Endothelial cell of umbilical vein (primary cell): ENCODE measurements at regions not wholly inside any gene's neighbourhood (a gene's known extent, or its start where the extent isn't known, plus 50 kb on each side); places are given as distances from the start of the nearest gene placed in this dataset.

ENCODE experiments used
- BruUV-seq: library from RNA; stranded (reverse); fragments of 400-500 nt; replicated peaks from 2 replicates; lab custom pipeline; 2021; lab: Mats Ljungman, UMichigan
- CTCF ChIA-PET: fragments of 300-600, 350-600 bp; sonication (Branson Sonifier 250); formaldehyde crosslinking; loops from one replicate; lab custom pipeline; 2021; ENCODE audit warnings: antibody characterized with exemption, inconsistent platforms; lab: Charles Lee
- POLR2A ChIA-PET: fragments of 300-600, 350-600 bp; sonication (Branson Sonifier 250); formaldehyde crosslinking; loops from one replicate; lab custom pipeline; 2021; ENCODE audit warnings: antibody characterized with exemption, inconsistent platforms; lab: Charles Lee
- DNase-seq: peaks from one replicate; pipeline ENCODE4 v3.0.0-alpha.2; 2011; ENCODE audit warnings: low read depth, low spot score
- FAIRE-seq: peaks from 2 replicates; lab custom pipeline; 2011; peaks lifted over from hg19 to GRCh38; lab: Jason Lieb, UNC
- H2AFZ ChIP-seq: 2 replicates; pipeline ENCODE4 v1.6.0; 2012; ENCODE audit warnings: low read depth, low read length, control low read depth, inconsistent platforms
- H3K27ac ChIP-seq: 2 replicates; pipeline ENCODE4 v1.5.1; 2011; ENCODE audit warnings: low read depth, mild to moderate bottlenecking, control low read depth, low read length, moderate library complexity; ENCODE audit not compliant: insufficient read depth
- H3K27me3 ChIP-seq, 2 experiments: 2 replicates each; pipeline versions ENCODE4 v1.6.0 to v1.6.1; 2011; ENCODE audit warnings: low read length in 2 of 2, mixed read lengths in 1 of 2; ENCODE audit not compliant: control insufficient read depth in 2 of 2, insufficient read depth in 2 of 2
- H3K36me3 ChIP-seq, 2 experiments: 2 replicates in 1 of 2; 3 replicates in 1 of 2; pipeline ENCODE4 v1.5.1; 2011; ENCODE audit warnings: low read length in 2 of 2, mild to moderate bottlenecking in 1 of 2, moderate library complexity in 1 of 2; ENCODE audit not compliant: control insufficient read depth in 2 of 2, insufficient read depth in 2 of 2; ENCODE audit errors: extremely low read depth in 1 of 2
- H3K4me1 ChIP-seq: 3 replicates; pipeline ENCODE4 v1.5.1; 2011; ENCODE audit warnings: mild to moderate bottlenecking, low read length; ENCODE audit not compliant: control insufficient read depth, insufficient read depth; ENCODE audit errors: extremely low read depth
- H3K4me2 ChIP-seq: 2 replicates; pipeline ENCODE4 v1.6.1; 2011; ENCODE audit warnings: low read length, control low read depth, mixed read lengths; ENCODE audit not compliant: insufficient read depth
- H3K4me3 ChIP-seq, 3 experiments: fragments of 200-600 bp in 1 of 3; sonication (generic), shearing (Covaris generic) in 1 of 3; replicated peaks in 1 of 3; 2 replicates each; pipeline ENCODE4 v1.5.1; 2011 to 2016; ENCODE audit warnings: control low read depth in 3 of 3, low read length in 3 of 3, mild to moderate bottlenecking in 2 of 3, inconsistent platforms in 1 of 3, low read depth in 1 of 3, moderate library complexity in 1 of 3; ENCODE audit not compliant: insufficient read depth in 1 of 3
- H3K79me2 ChIP-seq: 2 replicates; pipeline ENCODE4 v1.6.0; 2012; ENCODE audit warnings: low read length, inconsistent platforms; ENCODE audit not compliant: control insufficient read depth, insufficient read depth
- H3K9ac ChIP-seq: replicated peaks from 2 replicates; pipeline ENCODE3; 2011; ENCODE audit warnings: low read length, control low read depth; ENCODE audit not compliant: insufficient read depth; ENCODE audit errors: extremely low read depth
- H3K9me1 ChIP-seq: replicated peaks from 3 replicates; pipeline ENCODE4 v1.6.0; 2011; ENCODE audit warnings: mild to moderate bottlenecking, low read length; ENCODE audit not compliant: control insufficient read depth, insufficient read depth; ENCODE audit errors: extremely low read depth
- H3K9me3 ChIP-seq: replicated peaks from 2 replicates; pipeline ENCODE4 v1.5.1; 2012; ENCODE audit warnings: low read length, inconsistent platforms; ENCODE audit not compliant: control insufficient read depth, insufficient read depth
- H4K20me1 ChIP-seq: replicated peaks from 2 replicates; pipeline ENCODE3; 2011; ENCODE audit warnings: mild to moderate bottlenecking, low read length; ENCODE audit not compliant: control insufficient read depth, insufficient read depth; ENCODE audit errors: extremely low read depth
- CTCF ChIP-seq, 2 donors: IDR thresholded peaks; 1 replicate in 1 of 2; 2 replicates in 1 of 2; pipeline ENCODE4 v1.5.1; 2011; ENCODE audit warnings: low read length in 2 of 2, mild to moderate bottlenecking in 2 of 2, moderate library complexity in 2 of 2, control low read depth in 1 of 2, inconsistent platforms in 1 of 2, low read depth in 1 of 2; ENCODE audit not compliant: insufficient read depth in 1 of 2; ENCODE audit errors: extremely low read depth in 1 of 2
- EZH2 ChIP-seq: IDR thresholded peaks from 2 replicates; pipeline ENCODE4 v1.6.1; 2012; ENCODE audit warnings: borderline replicate concordance, low read depth, mild to moderate bottlenecking, moderate library complexity, low read length, inconsistent platforms; ENCODE audit not compliant: severe bottlenecking
- FOS ChIP-seq: IDR thresholded peaks from 2 replicates; pipeline ENCODE4 v1.6.1; 2011; ENCODE audit warnings: mild to moderate bottlenecking, low read length, moderate library complexity, borderline replicate concordance; ENCODE audit not compliant: insufficient read depth
- GATA2 ChIP-seq: IDR thresholded peaks from 2 replicates; pipeline ENCODE4 v1.7.0; 2011; ENCODE audit warnings: low read depth, mild to moderate bottlenecking, moderate library complexity, mixed read lengths, low read length; ENCODE audit not compliant: insufficient read length, insufficient read depth
- JUN ChIP-seq: IDR thresholded peaks from 2 replicates; pipeline ENCODE4 v1.6.1; 2011; ENCODE audit warnings: borderline replicate concordance, low read depth; ENCODE audit not compliant: insufficient read length, insufficient read depth
- MAX ChIP-seq: IDR thresholded peaks from 2 replicates; pipeline ENCODE4 v1.6.1; 2011; ENCODE audit not compliant: insufficient read depth, insufficient read length
- MYC ChIP-seq: IDR thresholded peaks from one replicate; pipeline ENCODE4 v1.6.1; 2011; ENCODE audit warnings: mild to moderate bottlenecking, low read depth, low read length
- POLR2A ChIP-seq: IDR thresholded peaks from 2 replicates; pipeline ENCODE4 v1.6.1; 2012; ENCODE audit warnings: low read depth, mild to moderate bottlenecking, control low read depth, low read length
- POLR2AphosphoS5 ChIP-seq: IDR thresholded peaks from 2 replicates; pipeline ENCODE4 v1.6.1; 2012; ENCODE audit warnings: low read depth, mild to moderate bottlenecking, control low read depth, low read length, moderate library complexity; ENCODE audit not compliant: insufficient read depth
- dilution Hi-C: fragments of 300-500 bp; cut with MboI; formaldehyde crosslinking; loops from one replicate; pipeline ENCODE4 v1.15.0; 2019; ENCODE audit warnings: low sequenced_read_pairs; ENCODE audit not compliant: extremely low pct_ligation_motif_present
- intact Hi-C: fragments of 100-400 bp; cut with micrococcal nuclease; formaldehyde crosslinking; loops from one replicate; pipeline ENCODE4 v1.10.0; 2022

- no peaks in the 10 kb centered on the region for H3K27me3 ChIP-seq
- no peak overlapping the region for H2AFZ ChIP-seq
- no peak overlapping the region for H3K4me2 ChIP-seq
- FAIRE-seq: no peak
- no peak for DNase-seq
- dilution Hi-C loops: no loop called here
- intact Hi-C loops: no loop called here
- BruUV-seq: no TSS peak
- H3K9me3 ChIP-seq: no peaks in the 10 kb centered on the region
- no peaks in the 10 kb centered on the region for H4K20me1 ChIP-seq
- no peaks in the 10 kb centered on the region for H3K9me1 ChIP-seq
- H3K79me2 ChIP-seq: no peaks in the 10 kb centered on the region
- H3K4me1 ChIP-seq: no peaks in the 10 kb centered on the region
- no peaks in the 10 kb centered on the region for H3K36me3 ChIP-seq
- TF ChIP-seq JUN (no peak), CTCF (IDR thresholded peaks at IDR 0.05; ENCODE audit: extremely low read depth in 1 of 2, insufficient read depth in 1 of 2, low read depth in 1 of 2, low read length in 2 of 2) (no peak), GATA2 (no peak), POLR2A (no peak), POLR2AphosphoS5 (no peak)
- H3K27ac ChIP-seq: no peak overlapping the region
- ChIA-PET POLR2A (no interaction called here), CTCF (no interaction called here)
- H3K9ac ChIP-seq: no peak overlapping the region
- H3K4me3 ChIP-seq: no peak overlapping the region
These were observed 181.2 kb upstream of the BTG1 start for GRCh38 chr12:92326877-92327276.

- Histone ChIP-seq H3K27me3 (no peaks in the 10 kb centered on the region), H3K9ac (no peak overlapping the region), H2AFZ (no peak overlapping the region), H4K20me1 (no peaks in the 10 kb centered on the region), H3K4me1 (no peaks in the 10 kb centered on the region), H3K36me3 (no peaks in the 10 kb centered on the region), H3K4me2 (no peak overlapping the region), H3K9me3 (no peaks in the 10 kb centered on the region), H3K27ac (no peak overlapping the region), H3K4me3 (no peak overlapping the region), H3K9me1 (no peaks in the 10 kb centered on the region), H3K79me2 (no peaks in the 10 kb centered on the region)
- FAIRE-seq (no peak), DNase-seq (no peak)
- no peak for TF ChIP-seq GATA2
- TF ChIP-seq FOS: no peak
- no peak for TF ChIP-seq POLR2A
- TF ChIP-seq JUN: no peak
- TF ChIP-seq POLR2AphosphoS5: no peak
- TF ChIP-seq EZH2: no peak
- TF ChIP-seq CTCF (IDR thresholded peaks at IDR 0.05; ENCODE audit: extremely low read depth in 1 of 2, insufficient read depth in 1 of 2, low read depth in 1 of 2, low read length in 2 of 2): no peak
- no peak for TF ChIP-seq MYC
- TF ChIP-seq MAX: no peak
- ChIA-PET POLR2A (no interaction called here), CTCF (interaction anchor here (1.4 kb wide), 1 partner anchor 38 kb away, joined by 4 read pairs; no protein-coding TSS in a partner anchor)
- no TSS peak for BruUV-seq
- dilution Hi-C loops (no loop called here), intact Hi-C loops (no loop called here)
These were observed 179.3 kb upstream of the BTG1 start for GRCh38 chr12:92324849-92325500.
